ENCODE measurements at regions not wholly inside any gene's neighbourhood (a gene's known extent, or its start where the extent isn't known, plus 50 kb on each side); places are given as distances from the start of the nearest gene placed in this dataset.
A peak's percentile ranks its signal among the peaks of the same experiment; 100 is the strongest.

DNA sequence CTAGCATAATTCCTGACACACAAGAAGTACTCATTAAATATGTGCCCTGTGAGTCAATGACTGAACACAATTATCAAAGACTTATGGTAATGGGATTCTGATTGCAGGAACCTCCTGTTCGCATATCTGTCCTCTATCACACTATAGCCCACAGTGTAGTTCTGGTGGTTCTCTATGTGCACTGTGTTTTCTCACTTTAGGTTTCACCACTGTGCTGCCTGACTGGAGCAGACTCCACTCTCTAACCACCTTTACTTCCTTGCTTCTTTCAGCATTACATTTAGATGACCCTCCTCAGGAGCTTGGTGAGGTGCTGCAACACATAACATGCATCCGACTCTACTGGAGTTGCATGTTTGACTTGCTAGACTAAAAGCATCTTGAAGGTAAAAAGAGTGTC is 777.1 kb downstream of the SQOR start:
- Histone ChIP-seq H3K9me3 (no peaks in the 10 kb centered on the region), H3K27me3 (no peaks in the 10 kb centered on the region), H3K27ac (no peak overlapping the region), H3K4me1 (no peaks in the 10 kb centered on the region), H3K4me3 (no peak overlapping the region), H3K36me3 (replicated peaks in 1 of 2; ENCODE audit: insufficient read depth in 1 of 2, low read depth in 2 of 2) (no peaks in the 10 kb centered on the region)
- DNase-seq = no peak
- WGBS, 2 donors = 86 to 91% methylated on average over 2 of the region's 2 CpGs
- TF ChIP-seq, protein P1, sequence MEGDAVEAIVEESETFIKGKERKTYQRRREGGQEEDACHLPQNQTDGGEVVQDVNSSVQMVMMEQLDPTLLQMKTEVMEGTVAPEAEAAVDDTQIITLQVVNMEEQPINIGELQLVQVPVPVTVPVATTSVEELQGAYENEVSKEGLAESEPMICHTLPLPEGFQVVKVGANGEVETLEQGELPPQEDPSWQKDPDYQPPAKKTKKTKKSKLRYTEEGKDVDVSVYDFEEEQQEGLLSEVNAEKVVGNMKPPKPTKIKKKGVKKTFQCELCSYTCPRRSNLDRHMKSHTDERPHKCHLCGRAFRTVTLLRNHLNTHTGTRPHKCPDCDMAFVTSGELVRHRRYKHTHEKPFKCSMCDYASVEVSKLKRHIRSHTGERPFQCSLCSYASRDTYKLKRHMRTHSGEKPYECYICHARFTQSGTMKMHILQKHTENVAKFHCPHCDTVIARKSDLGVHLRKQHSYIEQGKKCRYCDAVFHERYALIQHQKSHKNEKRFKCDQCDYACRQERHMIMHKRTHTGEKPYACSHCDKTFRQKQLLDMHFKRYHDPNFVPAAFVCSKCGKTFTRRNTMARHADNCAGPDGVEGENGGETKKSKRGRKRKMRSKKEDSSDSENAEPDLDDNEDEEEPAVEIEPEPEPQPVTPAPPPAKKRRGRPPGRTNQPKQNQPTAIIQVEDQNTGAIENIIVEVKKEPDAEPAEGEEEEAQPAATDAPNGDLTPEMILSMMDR (IDR thresholded peaks at IDR 0.05) = no peak
- no peak for TF ChIP-seq POLR2A (IDR thresholded peaks at IDR 0.05)
- ATAC-seq = no peak
- intact Hi-C loops (cut with DNase I) = no loop called here

- intact Hi-C loops (cut with DNase I) = no loop called here
- Histone ChIP-seq H3K4me3 (no peak overlapping the region), H3K9me3 (no peaks in the 10 kb centered on the region), H3K27ac (no peak overlapping the region), H3K27me3 (no peaks in the 10 kb centered on the region), H3K36me3 (replicated peaks in 1 of 2; ENCODE audit: insufficient read depth in 1 of 2, low read depth in 2 of 2) (no peaks in the 10 kb centered on the region), H3K4me1 (no peaks in the 10 kb centered on the region)
- no peak for TF ChIP-seq POLR2A (IDR thresholded peaks at IDR 0.05)
- TF ChIP-seq, protein P1 (IDR thresholded peaks at IDR 0.05) = no peak
- ATAC-seq = no peak
- DNase-seq = no peak
- 81 to 86% methylated on average over 1 of the region's 1 CpG for WGBS, 2 donors
Observed at GRCh38 chr15:46413799-46414198, 779.0 kb downstream of the SQOR start.

- ATAC-seq = no peak
Observed at GRCh38 chr15:46416544-46416943, 781.7 kb downstream of the SQOR start.

DNA sequence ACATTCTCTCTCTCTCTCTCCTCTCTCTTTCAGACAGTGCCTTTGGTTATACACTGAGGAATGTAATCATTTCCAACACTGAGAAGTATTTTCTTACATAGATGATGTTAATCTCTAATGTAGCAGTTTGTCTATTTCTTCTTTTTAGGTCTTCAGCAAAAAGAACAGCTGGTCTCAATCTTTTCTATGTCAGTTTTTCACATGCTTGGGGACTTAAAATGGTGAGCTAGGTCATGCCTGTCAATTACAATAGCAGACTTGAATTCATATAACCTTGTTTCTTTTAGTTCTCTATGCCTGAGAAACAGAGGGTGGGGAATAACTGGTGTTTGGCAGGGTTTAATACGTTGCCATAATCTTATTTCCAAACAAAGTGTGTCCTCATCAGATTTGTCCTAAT is 786.2 kb downstream of the SQOR start:
- no peak for TF ChIP-seq POLR2A (IDR thresholded peaks at IDR 0.05)
- TF ChIP-seq, protein P1 (IDR thresholded peaks at IDR 0.05) = no peak
- DNase-seq (no peak), ATAC-seq (no peak)
- 61 to 65% methylated on average over 1 of the region's 1 CpG for WGBS, 2 donors
- Histone ChIP-seq H3K9me3 (no peaks in the 10 kb centered on the region), H3K4me1 (no peaks in the 10 kb centered on the region), H3K4me3 (no peak overlapping the region), H3K27me3 (no peaks in the 10 kb centered on the region), H3K36me3 (replicated peaks in 1 of 2; ENCODE audit: insufficient read depth in 1 of 2, low read depth in 2 of 2) (no peaks in the 10 kb centered on the region), H3K27ac (no peak overlapping the region)
- intact Hi-C loops (cut with DNase I) = no loop called here

More at GRCh38 chr15:46416544-46416943, 781.7 kb downstream of the SQOR start:
- intact Hi-C loops (cut with DNase I) = no loop called here
- H3K27me3 ChIP-seq = no peaks in the 10 kb centered on the region
- WGBS, 2 donors = 21 to 39% methylated on average over 1 of the region's 1 CpG
- H3K4me3 ChIP-seq = no peak overlapping the region
- H3K4me1 ChIP-seq = no peaks in the 10 kb centered on the region
- no peaks in the 10 kb centered on the region for H3K36me3 ChIP-seq (replicated peaks in 1 of 2; ENCODE audit: insufficient read depth in 1 of 2, low read depth in 2 of 2)
- no peak for TF ChIP-seq POLR2A (IDR thresholded peaks at IDR 0.05)
- TF ChIP-seq, protein P1 (IDR thresholded peaks at IDR 0.05) = no peak
- H3K9me3 ChIP-seq = no peaks in the 10 kb centered on the region
- DNase-seq = peak in 1 of 4 donors; percentile 5
- H3K27ac ChIP-seq = no peak overlapping the region

DNA sequence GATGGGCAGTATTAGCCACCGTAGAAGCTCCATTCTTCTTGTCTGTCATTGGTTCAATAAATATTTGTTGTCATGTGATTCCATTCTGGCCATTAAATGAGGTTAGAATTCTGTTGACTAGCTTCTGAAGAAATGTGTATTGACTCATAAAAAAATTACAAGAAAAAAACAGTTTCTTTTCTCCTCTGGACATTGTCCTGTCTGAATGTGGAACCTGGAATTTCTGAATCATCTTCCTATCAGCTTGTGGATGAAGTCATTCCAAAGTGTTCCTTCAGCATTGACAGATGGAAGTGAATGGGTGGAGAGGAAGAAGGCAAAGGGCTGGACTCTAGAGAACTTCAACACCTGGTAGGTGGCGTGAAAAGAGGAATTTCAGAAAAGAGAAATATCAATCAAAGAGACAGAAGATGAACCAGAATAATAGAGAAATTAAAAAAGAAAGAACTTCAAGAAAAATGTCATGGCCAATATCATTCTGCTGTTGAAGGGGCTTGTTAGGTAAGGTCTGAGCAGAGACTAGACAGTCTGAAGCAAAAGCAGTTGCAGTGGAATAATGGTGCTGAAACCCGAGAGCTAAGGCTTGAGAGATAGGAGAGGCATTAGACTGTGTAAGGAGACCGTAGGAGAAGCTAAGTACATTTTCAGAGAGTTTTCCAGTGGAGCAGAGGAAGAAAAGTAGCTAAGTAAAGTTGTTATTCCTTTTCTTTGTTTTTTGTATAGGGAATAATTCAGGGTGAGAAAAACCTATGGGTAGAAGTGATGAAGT is 806.6 kb downstream of the SQOR start:
- Histone ChIP-seq H3K9me3 (no peaks in the 10 kb centered on the region), H3K4me1 (no peaks in the 10 kb centered on the region), H3K4me3 (no peak overlapping the region), H3K27ac (no peak overlapping the region), H3K27me3 (no peaks in the 10 kb centered on the region), H3K36me3 (replicated peaks in 1 of 2; ENCODE audit: insufficient read depth in 1 of 2, low read depth in 2 of 2) (no peaks in the 10 kb centered on the region)
- ATAC-seq (no peak), DNase-seq (no peak)
- WGBS, 2 donors = 57 to 72% methylated on average over 4 of the region's 4 CpGs
- TF ChIP-seq, protein P1 (IDR thresholded peaks at IDR 0.05) = no peak
- TF ChIP-seq POLR2A (IDR thresholded peaks at IDR 0.05) = no peak
- intact Hi-C loops (cut with DNase I) = no loop called here

Measured in body of pancreas (tissue), 4 donors.